Fibroblast of gingiva (primary cell): ENCODE measurements at regions not wholly inside any gene's neighbourhood (a gene's known extent, or its start where the extent isn't known, plus 50 kb on each side); places are given as distances from the start of the nearest gene placed in this dataset.
"Not testable (repeated sequence)": the region's sequence is repeated elsewhere in the genome, so short reads cannot be mapped to it uniquely, and the experiment has no call there.

Experiments used
- DNase-seq: peaks from one replicate; pipeline ENCODE4 v3.0.0-alpha.2; 2011; ENCODE audit warnings: low read depth

- DNase-seq: not testable (repeated sequence)
Measured at GRCh38 chr9:87410047-87411005, 87.3 kb upstream of the DAPK1 start.

DNA sequence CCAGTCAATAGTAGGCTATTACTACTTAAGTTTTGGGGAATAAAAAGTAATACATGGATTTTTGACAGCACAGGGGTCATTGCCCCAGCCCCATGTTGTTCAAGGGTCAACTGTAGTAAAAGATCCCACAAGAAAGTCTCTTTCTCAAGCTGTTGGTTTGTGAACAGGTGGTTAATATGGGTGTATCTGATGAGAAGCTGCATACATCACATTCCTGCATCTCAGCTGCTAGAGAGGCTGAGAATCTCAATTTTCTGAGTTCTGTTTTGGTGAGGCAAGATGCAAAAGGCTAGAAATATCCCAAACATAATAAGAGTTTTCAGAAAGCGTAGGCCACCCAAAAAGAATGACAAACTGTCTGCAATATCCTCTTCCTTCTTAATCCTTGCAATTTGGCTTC lies 76.8 kb upstream of the DAPK1 start:
- DNase-seq: no peak

DNA sequence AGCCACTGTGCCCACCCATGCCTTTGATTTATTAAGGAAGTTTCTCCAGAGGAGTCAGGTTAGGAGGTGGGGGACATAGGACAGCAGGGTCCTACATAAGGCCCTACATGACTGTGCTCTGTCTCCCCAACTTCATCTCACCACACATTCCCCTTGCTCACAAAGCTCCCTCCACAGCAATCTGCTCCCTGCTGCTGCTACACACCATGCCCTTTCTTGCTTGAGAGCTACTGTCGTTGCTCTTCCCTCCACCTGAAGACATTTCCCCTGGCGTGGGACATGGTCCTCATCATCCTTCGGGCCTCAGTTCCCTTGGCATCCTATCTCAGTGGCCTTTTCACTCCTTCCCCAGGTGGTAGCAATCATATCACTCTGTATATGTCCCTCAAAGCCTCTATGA lies 75.9 kb upstream of the DAPK1 start:
- DNase-seq: no peak

GRCh38 chr9:87422999-87423398 lies 74.7 kb upstream of the DAPK1 start:
- no peak for DNase-seq

DNA sequence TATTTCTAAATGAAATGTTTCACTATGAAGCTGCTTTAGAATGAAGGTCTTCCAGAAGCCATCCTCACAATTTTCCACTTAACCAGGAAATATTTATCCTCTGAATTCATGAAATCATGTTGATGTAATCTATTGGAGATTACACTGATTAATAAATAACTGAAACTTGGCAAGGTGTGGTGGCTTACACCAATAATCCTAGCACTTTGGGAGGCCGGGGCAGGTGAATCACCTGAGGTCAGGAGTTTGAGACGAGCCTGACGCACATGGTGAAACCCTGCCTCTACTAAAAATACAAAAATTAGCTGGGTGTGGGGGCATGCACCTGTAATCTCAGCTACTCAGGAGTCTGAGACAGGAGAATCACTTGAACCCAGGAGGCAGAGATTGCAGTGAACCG lies 73.8 kb upstream of the DAPK1 start:
- not testable (repeated sequence) for DNase-seq

GRCh38 chr9:87425202-87425601 lies 72.5 kb upstream of the DAPK1 start:
- DNase-seq: no peak

DNA sequence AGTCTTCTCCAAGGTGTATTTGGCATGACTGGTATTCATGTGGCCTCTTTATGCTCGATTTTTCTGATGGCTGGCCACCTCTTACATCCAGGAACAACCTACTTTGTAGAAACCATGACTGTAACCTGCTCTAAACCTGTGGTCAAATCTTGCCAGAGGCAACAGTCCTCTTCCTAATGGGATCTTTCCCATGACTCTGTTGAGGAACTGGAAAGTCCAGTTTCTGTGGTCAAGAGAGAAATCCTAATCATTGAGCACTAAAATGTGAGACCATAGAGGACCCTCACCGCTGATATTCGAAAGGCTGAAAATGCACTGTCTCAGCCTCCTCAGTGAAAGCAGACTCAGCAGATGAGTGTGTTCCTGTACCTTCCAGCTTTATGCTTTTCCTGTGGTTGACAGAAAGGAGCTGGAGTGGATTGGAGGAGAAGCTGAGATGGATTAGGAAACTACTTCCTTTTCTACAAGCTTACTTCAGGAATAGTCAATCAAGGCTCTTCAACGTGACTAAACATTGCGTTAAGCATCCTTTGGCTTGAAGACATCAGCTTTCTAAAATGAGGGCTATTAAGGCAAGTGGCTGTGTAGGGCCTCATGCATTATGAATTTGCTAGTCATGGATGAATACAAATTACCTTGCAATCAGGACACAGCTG lies 69.7 kb upstream of the DAPK1 start:
- DNase-seq: no peak

DNA sequence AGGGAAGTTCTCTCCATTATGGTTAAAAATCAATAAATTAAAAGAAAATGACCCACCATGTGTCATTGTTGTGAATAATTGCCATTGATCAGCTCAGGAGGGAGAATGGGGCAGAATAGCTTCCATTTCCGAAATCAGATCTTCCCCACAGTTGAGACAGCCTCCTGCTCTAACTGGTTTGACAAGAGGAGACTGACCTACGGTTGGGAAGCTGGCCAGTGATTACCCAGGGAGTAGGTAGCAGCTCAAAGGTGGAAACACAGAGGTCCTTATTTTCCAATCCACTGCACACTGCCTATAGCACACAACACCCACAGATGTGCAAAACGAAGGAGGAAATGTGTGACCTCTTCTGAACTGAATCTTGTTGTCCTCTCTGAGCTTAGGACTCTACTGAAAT lies 69.0 kb upstream of the DAPK1 start:
- DNase-seq: no peak

- DNase-seq: peak; percentile 53
Measured at GRCh38 chr9:87431837-87432236, 65.8 kb upstream of the DAPK1 start.

DNA sequence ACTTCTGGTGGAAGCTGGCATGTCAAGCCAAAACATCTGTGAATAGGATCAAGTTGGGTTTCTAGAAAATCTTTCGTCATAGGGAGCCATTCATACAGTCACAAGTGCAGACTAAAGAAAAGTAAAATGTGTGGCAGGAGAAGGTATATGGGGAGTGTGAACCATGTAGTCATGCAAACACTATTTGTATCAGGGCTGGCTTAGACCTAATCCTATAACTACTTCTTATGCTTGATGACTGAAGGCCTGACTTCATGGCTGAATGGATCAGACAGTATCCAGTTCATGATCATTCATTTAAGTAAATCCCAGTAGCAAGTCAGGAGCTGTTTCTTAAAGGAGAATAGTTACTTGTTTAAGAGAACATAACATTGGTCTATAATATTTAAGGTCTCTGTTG lies 63.8 kb upstream of the DAPK1 start:
- no peak for DNase-seq

DNA sequence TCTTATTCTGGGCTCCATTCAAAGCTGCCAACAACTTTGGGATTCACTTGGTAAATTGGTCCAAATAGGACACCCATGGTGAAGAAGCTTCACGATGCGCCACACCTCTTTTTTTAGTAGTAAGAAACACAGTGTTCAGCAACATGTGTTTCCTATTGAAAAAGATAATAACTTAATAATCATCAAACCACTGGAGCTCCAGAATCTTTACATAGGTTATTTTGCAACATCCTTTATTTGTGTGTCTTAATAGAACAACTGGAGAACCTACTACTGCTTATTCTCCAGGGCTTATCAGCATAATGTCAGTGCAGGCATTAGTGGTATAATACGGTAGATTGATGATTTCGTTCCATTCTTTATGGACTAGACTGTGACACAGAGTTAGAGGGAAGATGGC lies 63.3 kb upstream of the DAPK1 start:
- no peak for DNase-seq

GRCh38 chr9:87435189-87435880 lies 62.3 kb upstream of the DAPK1 start:
- no peak for DNase-seq

GRCh38 chr9:87436716-87437115 lies 61.0 kb upstream of the DAPK1 start:
- peak; percentile 14 for DNase-seq

DNA sequence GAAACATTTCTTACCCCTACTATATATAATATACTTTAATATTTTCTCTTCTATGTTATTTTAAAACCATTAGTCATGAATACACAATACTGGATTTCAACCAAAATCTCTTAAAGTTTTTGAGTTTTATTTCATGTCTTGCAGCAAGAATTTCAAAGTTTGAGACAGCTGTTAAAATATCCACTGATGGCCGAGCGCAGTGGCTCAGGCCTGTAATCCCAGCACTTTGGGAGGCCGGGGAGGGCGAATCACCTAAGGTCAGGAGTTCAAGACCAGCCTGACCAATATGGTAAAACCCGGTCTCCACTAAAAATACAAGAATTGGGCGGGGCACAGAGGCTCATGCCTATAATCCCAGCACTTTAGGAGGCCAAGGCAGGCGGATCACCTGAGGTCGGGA lies 59.7 kb upstream of the DAPK1 start:
- DNase-seq: no peak

DNA sequence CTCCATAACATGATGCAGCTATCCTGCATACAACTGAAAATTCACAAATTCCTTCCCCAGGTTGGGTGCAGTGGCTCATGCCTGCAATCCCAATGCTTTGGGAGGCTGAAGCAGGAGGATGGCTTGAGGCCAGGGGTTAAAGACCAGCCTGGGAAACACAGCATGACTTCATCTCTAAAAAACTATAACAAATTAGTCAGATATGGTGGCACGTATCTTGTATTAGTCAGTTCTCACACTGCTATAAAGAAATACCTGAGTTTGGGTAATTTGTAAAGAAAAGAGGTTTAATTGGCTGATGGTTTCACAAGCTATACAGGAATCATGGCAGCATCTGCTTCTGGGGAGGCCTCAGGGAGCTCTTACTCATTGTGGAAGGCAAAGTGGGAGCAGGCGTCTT lies 56.4 kb upstream of the DAPK1 start:
- no peak for DNase-seq

DNA sequence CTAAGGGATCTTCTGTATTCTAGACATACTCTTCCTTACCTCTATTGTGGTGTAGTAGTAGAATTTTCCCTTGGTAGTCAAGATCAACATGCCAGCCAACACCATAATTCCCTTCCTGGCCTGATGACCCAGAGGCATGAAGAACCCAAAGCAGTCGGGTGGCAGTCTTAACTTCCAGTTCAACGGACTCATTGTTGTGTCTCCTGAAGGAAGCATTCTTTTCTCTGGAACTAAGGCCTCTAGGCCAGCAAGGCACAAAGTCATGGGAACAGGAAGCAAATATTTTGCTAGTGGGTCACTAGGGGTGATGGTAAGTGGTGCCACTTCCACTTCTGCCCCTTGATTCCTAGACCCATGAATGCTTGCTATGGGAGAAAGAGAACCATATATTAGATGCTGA lies 55.2 kb upstream of the DAPK1 start:
- no peak for DNase-seq

DNA sequence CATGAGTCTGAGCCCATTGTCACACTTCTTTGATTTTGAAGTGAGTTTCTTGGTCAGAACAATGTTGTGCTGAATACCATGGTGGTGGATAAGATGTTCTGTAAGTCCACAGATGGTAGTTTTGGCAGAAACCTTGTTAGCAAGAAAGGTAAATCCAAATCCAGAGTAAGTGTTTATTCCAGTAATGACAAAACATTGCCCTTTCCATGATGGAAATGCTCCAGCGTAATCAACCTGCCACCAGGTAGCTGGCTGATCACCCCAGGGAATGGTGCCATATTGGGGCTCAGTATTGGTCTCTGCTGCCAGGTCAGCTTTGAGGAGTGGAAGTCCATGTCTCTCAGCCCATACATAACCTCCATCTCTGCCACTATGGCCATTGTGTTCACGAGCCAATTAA lies 54.7 kb upstream of the DAPK1 start:
- DNase-seq: no peak

GRCh38 chr9:87443461-87443860 lies 54.2 kb upstream of the DAPK1 start:
- DNase-seq: no peak

DNA sequence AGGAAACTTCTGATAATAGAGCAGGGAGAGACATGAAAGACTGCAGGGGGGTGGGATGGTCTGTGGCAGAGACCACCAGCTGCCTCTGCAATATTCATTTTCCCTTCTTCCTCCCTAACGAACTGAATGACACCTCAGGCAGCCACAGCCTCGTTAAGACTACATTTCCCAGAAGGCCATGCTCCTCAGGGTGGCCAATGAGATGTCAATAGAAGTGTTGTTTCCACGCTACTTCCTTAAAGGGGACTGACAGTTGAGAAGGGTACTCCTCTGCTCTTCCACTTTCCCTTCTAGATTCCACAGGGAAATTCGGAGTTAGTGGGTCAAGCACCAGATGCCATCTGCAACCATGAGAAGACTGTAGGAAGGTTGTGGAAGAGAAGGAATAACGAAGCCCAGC lies 52.0 kb upstream of the DAPK1 start:
- no peak for DNase-seq

DNA sequence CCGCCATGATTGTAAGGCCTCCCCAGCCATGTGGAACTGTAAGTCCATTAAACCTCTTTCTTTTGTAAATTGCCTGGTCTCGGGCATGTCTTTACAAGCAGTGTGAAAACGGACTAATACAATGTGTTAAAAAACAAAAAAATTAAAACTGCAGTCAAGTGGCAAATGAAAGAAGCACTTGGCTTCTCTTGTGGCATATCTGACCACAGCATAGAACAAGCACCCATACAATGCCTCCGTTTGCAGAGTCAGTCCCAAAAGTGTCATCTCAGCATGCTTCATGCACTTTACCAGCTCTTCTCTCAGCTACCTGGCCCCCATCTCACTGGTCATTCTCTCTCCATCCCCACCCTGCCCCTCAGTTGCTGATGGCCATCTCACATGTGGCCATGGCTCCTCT lies 51.1 kb upstream of the DAPK1 start:
- no peak for DNase-seq

GRCh38 chr9:87447547-87448432 lies 49.9 kb upstream of the DAPK1 start:
- DNase-seq: no peak
